Fibroblast of lung (primary cell): ENCODE measurements at regions not wholly inside any gene's neighbourhood (a gene's known extent, or its start where the extent isn't known, plus 50 kb on each side); places are given as distances from the start of the nearest gene placed in this dataset.

Source experiments
- DNase-seq, 2 donors: peaks; one replicate each; pipeline versions ENCODE4 v3.0.0 to v3.0.0-alpha.2; 2010; ENCODE audit warnings: low read depth in 2 of 2
- H2AFZ ChIP-seq: 2 replicates; pipeline ENCODE4 v1.5.1; 2012; ENCODE audit warnings: low read length, control low read depth, inconsistent platforms
- H3K27ac ChIP-seq: 2 replicates; pipeline ENCODE4 v1.5.1; 2011; ENCODE audit warnings: low read length, control low read depth; ENCODE audit not compliant: insufficient read depth
- H3K27me3 ChIP-seq: 2 replicates; pipeline ENCODE4 v1.5.1; 2011; ENCODE audit warnings: mild to moderate bottlenecking, low read length; ENCODE audit not compliant: control insufficient read depth, insufficient read depth
- H3K36me3 ChIP-seq: 2 replicates; pipeline ENCODE4 v1.5.1; 2011; ENCODE audit warnings: low read length; ENCODE audit not compliant: control insufficient read depth, insufficient read depth
- H3K4me1 ChIP-seq: 2 replicates; pipeline ENCODE4 v1.5.1; 2011; ENCODE audit warnings: low read length; ENCODE audit not compliant: control insufficient read depth, insufficient read depth; ENCODE audit errors: extremely low read depth
- H3K4me2 ChIP-seq: 2 replicates; pipeline ENCODE4 v1.5.1; 2011; ENCODE audit warnings: low read length, control low read depth; ENCODE audit not compliant: insufficient read depth; ENCODE audit errors: extremely low read depth
- H3K4me3 ChIP-seq, 4 experiments: fragments of 200-600 bp in 1 of 4; sonication (generic) in 1 of 4; replicated peaks in 1 of 4; 2 replicates each; pipeline ENCODE4 v1.5.1; 2011 to 2016; ENCODE audit warnings: low read length in 4 of 4, low read depth in 3 of 4, mild to moderate bottlenecking in 3 of 4, control low read depth in 2 of 4, inconsistent platforms in 1 of 4, mixed read lengths in 1 of 4; ENCODE audit not compliant: insufficient read depth in 1 of 4; ENCODE audit errors: control extremely low read depth in 1 of 4
- H3K79me2 ChIP-seq: 2 replicates; pipeline ENCODE4 v1.5.1; 2012; ENCODE audit warnings: mild to moderate bottlenecking, low read length, inconsistent platforms; ENCODE audit not compliant: control insufficient read depth, insufficient read depth
- H3K9ac ChIP-seq: 2 replicates; pipeline ENCODE4 v1.5.1; 2011; ENCODE audit warnings: mild to moderate bottlenecking, low read length, control low read depth; ENCODE audit not compliant: insufficient read depth
- H3K9me3 ChIP-seq: 2 replicates; pipeline ENCODE4 v1.5.1; 2012; ENCODE audit warnings: low read depth, low read length; ENCODE audit not compliant: control insufficient read depth, insufficient read depth
- H4K20me1 ChIP-seq: 2 replicates; pipeline ENCODE4 v1.5.1; 2011; ENCODE audit warnings: low read length; ENCODE audit not compliant: control insufficient read depth, insufficient read depth; ENCODE audit errors: extremely low read depth
- EZH2 ChIP-seq: IDR thresholded peaks from 2 replicates; pipeline ENCODE4 v1.5.1; 2012; ENCODE audit warnings: low read length, control low read depth, mild to moderate bottlenecking; ENCODE audit errors: missing control alignments
- TF ChIP-seq, protein P1 (sequence below), 2 donors: IDR thresholded peaks in 1 of 2; conservative IDR thresholded peaks in 1 of 2; 1 replicate in 1 of 2; 2 replicates in 1 of 2; pipeline ENCODE4 v1.5.1; 2011 to 2012; ENCODE audit warnings: low read length in 2 of 2, control low read depth in 1 of 2, inconsistent platforms in 1 of 2, low read depth in 1 of 2, mild to moderate bottlenecking in 1 of 2

- H3K27ac ChIP-seq, result no peak overlapping the region
- H2AFZ ChIP-seq, result no peak overlapping the region
- no peaks in the 10 kb centered on the region for H4K20me1 ChIP-seq
- H3K4me1 ChIP-seq, result no peaks in the 10 kb centered on the region
- no peak overlapping the region for H3K9ac ChIP-seq
- H3K9me3 ChIP-seq, result no peaks in the 10 kb centered on the region
- no peaks in the 10 kb centered on the region for H3K36me3 ChIP-seq
- H3K4me2 ChIP-seq, result no peak overlapping the region
- TF ChIP-seq EZH2, result no peak
- TF ChIP-seq, protein P1, sequence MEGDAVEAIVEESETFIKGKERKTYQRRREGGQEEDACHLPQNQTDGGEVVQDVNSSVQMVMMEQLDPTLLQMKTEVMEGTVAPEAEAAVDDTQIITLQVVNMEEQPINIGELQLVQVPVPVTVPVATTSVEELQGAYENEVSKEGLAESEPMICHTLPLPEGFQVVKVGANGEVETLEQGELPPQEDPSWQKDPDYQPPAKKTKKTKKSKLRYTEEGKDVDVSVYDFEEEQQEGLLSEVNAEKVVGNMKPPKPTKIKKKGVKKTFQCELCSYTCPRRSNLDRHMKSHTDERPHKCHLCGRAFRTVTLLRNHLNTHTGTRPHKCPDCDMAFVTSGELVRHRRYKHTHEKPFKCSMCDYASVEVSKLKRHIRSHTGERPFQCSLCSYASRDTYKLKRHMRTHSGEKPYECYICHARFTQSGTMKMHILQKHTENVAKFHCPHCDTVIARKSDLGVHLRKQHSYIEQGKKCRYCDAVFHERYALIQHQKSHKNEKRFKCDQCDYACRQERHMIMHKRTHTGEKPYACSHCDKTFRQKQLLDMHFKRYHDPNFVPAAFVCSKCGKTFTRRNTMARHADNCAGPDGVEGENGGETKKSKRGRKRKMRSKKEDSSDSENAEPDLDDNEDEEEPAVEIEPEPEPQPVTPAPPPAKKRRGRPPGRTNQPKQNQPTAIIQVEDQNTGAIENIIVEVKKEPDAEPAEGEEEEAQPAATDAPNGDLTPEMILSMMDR (conservative IDR thresholded peaks at IDR 0.05 in 1 of 2, IDR thresholded peaks at IDR 0.05 in 1 of 2; ENCODE audit: low read depth in 1 of 2, low read length in 2 of 2), result no peak
- H3K27me3 ChIP-seq, result no peaks in the 10 kb centered on the region
- no peaks in the 10 kb centered on the region for H3K79me2 ChIP-seq
- no peak overlapping the region for H3K4me3 ChIP-seq
- DNase-seq, result no peak
Measured at GRCh38 chr1:239067480-239067879, 318.9 kb upstream of the CHRM3 start.

DNA sequence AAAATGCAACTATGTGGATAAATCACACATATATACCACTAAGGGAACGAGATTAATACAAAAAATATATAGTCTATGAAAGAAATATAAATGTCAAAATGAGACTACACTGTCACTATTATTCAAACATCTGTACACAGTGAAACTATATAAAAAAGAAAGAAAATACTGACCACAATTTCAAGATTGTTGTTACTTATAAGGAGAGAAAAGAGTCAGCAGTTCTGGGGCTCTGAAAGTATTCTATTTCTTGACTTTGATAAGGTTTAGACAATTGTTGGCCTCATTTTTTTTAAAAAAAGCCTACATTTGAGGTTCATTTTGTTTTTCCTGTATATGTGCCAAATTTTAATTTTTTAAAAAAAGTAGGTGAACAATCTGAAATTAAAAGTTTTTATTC, 319.3 kb upstream of the CHRM3 start:
- Histone ChIP-seq H3K27me3 (no peaks in the 10 kb centered on the region), H3K36me3 (no peaks in the 10 kb centered on the region), H3K79me2 (no peaks in the 10 kb centered on the region), H3K9ac (no peak overlapping the region), H4K20me1 (no peaks in the 10 kb centered on the region), H3K4me1 (no peaks in the 10 kb centered on the region), H3K27ac (no peak overlapping the region), H3K4me2 (no peak overlapping the region), H3K9me3 (no peaks in the 10 kb centered on the region), H2AFZ (no peak overlapping the region), H3K4me3 (no peak overlapping the region)
- no peak for DNase-seq
- TF ChIP-seq, protein P1 (conservative IDR thresholded peaks at IDR 0.05 in 1 of 2, IDR thresholded peaks at IDR 0.05 in 1 of 2; ENCODE audit: low read depth in 1 of 2, low read length in 2 of 2), result no peak
- TF ChIP-seq EZH2, result no peak

DNA sequence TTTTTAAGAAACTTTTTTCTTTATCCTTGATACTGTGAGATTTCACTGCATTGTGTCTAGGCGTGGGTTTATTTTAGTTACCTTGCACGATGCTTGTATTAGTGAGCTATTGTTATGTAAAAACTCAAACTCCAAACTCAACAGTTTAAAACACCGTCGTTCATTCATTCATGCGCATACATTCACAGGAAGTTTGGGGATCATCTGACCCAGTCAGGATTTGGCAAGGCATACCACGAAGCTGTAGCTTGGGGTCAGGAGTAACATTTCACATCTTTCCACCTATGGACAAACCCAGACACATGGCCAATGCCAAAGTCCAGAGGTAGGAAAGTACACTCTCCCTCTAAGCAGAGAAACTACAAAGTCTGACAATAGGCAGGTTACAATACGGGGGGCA, 324.6 kb upstream of the CHRM3 start:
- Histone ChIP-seq H3K27ac (no peak overlapping the region), H3K9ac (no peak overlapping the region), H3K27me3 (no peaks in the 10 kb centered on the region), H3K9me3 (no peaks in the 10 kb centered on the region), H3K4me2 (no peak overlapping the region), H4K20me1 (no peaks in the 10 kb centered on the region), H3K4me3 (no peak overlapping the region), H3K79me2 (no peaks in the 10 kb centered on the region), H3K36me3 (no peaks in the 10 kb centered on the region), H3K4me1 (no peaks in the 10 kb centered on the region), H2AFZ (no peak overlapping the region)
- TF ChIP-seq, protein P1 (conservative IDR thresholded peaks at IDR 0.05 in 1 of 2, IDR thresholded peaks at IDR 0.05 in 1 of 2; ENCODE audit: low read depth in 1 of 2, low read length in 2 of 2), result no peak
- TF ChIP-seq EZH2, result no peak
- no peak for DNase-seq
